Esophagus muscularis mucosa (tissue), 3 donors: ENCODE measurements at regions not wholly inside any gene's neighbourhood (a gene's known extent, or its start where the extent isn't known, plus 50 kb on each side); places are given as distances from the start of the nearest gene placed in this dataset.

ENCODE experiments used
- CTCF ChIP-seq, 3 experiments: fragments of 200-600 bp in 2 of 3; fragments of 450-650 bp in 1 of 3; sonication (generic) in 2 of 3; IDR thresholded peaks; one replicate each; pipeline ENCODE4 v1.5.1; 2017 to 2019; ENCODE audit warnings: antibody characterized with exemption in 3 of 3, mild to moderate bottlenecking in 2 of 3, moderate library complexity in 1 of 3
- POLR2A ChIP-seq: fragments of 450-650 bp; IDR thresholded peaks from one replicate; pipeline ENCODE4 v1.6.1; 2017; ENCODE audit warnings: antibody characterized with exemption, moderate library complexity, mild to moderate bottlenecking, low read depth

GRCh38 chr21:16193496-16194094 is 463.8 kb downstream of the USP25 start:
- TF ChIP-seq CTCF (IDR thresholded peaks at IDR 0.05): no peak
- no peak for TF ChIP-seq POLR2A
